T-helper 1 cell treated with Interleukin-12 subunit alpha and Interleukin-12 subunit beta and Interleukin-4 antibody, amounts not matched to agents 30 ng/mL and 1 ng/mL, for 36 hours (primary cell): ENCODE measurements at regions not wholly inside any gene's neighbourhood (a gene's known extent, or its start where the extent isn't known, plus 50 kb on each side); places are given as distances from the start of the nearest gene placed in this dataset.

Source experiments
- intact Hi-C: fragments of 100-400 bp; cut with micrococcal nuclease; formaldehyde crosslinking; loops from one replicate; pipeline ENCODE4 v1.15.1; 2024

DNA sequence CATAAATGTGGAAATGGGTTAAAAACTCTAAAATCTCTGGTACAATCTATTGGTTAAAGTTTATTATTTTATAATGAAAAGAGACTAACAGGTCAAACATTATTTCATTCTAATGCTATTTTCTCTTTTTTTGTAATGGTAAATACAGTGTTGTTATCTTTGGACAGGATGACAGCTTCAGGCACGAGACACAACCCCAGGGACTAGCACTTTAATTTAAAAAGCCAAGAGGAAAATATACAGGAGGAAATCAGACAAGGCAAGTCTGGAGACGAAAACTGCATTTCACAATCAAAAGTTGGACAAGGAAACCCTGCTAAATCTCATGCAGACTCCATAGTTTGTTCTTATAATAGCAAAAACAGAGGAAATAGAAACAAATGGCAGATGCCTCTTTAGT, 589.1 kb upstream of the CDH8 start:
- intact Hi-C loops = no loop called here

DNA sequence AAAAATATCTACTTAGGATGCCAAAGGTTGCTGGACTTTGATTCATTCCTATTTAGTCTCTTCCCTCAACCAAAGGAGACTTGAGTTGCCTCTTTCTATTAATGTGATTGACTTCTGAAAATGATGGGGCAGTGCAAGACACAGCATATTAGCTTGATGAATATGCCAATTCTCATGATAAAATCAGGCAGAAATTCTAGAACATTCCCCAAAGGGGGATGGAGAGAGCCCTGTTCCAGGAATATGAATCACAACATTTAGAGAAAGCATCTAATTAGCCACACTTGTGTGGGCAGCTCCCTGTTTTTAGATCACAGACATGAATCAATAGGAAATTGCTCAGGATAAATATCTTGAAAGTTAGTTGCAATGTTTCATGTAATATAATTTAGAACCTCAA, 584.0 kb upstream of the CDH8 start:
- intact Hi-C loops = no loop called here

DNA sequence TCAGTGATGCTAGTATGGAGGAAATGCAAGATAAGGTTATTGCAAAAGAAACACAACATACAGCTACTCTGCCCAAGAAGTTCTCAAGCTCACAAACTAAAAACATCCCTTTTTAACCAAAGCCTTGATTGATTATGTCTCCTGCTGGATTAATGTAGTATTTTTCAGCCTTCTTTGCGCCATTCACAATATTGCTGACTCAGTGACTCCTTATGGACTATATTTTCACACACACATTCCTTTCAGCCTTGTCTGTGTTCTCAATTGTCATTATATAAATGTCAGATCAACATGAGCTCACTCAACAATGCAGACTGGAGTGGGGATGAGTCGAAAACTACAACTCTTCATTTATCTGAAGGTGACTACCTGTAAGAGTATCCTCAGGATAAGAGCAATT, 579.3 kb upstream of the CDH8 start:
- intact Hi-C loops = no loop called here

DNA sequence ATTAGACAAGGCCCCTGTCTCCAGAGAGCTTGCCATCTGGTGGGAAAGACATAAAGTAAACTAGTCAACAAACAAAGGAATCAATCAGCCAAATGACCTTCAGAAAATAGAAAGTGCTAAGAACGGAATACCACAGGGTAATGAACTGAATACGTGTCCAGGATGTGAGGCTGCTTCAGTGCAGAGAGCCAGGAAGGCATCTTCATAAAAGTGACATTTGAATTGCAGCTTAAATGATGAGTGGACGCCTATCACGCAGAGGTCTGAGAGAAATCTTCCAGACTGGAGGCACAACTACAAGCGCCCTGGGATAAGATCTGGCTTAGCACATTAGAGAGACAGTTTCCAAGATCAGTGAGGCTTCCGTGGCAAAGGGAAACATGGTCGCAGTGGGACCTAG, 574.1 kb upstream of the CDH8 start:
- intact Hi-C loops = no loop called here

DNA sequence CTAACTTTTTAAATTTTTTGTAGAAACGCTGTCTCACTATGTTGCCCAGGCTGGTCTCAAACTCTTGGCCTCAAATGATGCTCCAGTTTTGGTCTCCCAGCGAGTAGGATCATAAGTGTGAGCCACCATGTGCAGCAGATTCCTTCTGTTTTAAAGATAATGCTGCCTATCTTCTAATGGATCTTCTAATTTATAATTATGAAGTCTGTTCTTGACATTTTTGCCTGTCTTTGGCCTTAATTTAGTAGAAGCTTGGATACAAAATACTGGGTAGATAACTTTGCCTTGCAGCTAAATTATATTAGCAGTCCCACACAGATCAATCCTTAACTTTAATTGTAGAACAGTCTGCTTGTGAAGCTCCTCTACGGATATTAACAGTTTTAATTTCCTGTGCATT, 566.6 kb upstream of the CDH8 start:
- intact Hi-C loops = no loop called here

DNA sequence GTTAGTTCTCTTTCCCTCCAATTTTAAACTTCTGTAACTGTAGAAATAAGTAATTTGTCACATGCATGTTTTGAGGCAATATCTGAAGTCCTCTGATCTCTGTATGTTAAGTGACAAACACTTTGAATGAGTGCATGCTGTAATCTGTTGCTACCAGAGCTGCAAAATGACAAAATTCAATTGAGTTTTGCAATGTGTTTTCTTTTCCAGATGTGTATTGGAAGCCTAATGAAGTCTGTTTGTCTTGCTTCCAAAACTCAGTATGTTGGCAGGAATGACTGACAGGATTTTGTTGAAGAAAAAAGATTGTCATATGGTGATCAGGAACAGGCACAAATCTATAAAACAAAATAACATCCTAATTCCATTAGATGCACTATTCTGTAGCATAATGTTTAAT, 561.6 kb upstream of the CDH8 start:
- intact Hi-C loops = no loop called here

DNA sequence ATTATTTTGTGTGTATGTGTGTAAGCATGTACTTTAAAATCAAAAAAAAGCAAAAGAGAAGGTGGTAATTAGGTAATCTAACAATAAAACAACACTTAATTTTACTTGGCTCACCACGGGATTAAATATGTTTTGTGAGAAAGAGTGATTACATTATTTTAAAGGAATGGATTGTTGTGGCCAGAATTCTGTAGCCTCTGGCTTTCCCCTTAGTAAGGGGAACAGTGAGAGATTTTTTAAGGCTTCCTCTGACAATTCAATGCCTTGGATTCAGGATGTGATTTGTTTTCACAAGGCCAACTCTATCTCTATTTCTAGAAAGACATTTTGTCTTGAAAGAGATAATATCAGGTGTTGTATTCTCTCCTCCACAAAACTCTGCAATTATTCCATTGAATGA, 560.3 kb upstream of the CDH8 start:
- intact Hi-C loops = no loop called here

DNA sequence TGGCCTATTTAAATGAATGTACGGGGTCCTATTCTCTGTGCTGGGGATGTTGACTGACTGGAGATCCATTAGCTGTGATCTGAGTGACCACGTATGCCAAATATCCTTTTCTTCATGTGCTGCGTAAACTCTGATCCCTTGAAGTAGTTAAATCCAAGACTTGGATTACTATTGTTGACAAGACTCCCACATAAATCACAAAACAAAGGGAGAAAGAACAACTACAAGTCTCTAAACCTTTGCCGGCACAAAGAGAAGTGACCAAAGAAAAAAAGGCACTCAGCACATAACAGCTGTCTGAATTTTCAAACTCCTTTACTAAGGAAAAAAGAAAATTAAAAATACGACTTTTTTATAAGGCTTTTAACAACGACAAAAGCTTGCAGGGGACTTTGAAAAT, 559.9 kb upstream of the CDH8 start:
- intact Hi-C loops = no loop called here

DNA sequence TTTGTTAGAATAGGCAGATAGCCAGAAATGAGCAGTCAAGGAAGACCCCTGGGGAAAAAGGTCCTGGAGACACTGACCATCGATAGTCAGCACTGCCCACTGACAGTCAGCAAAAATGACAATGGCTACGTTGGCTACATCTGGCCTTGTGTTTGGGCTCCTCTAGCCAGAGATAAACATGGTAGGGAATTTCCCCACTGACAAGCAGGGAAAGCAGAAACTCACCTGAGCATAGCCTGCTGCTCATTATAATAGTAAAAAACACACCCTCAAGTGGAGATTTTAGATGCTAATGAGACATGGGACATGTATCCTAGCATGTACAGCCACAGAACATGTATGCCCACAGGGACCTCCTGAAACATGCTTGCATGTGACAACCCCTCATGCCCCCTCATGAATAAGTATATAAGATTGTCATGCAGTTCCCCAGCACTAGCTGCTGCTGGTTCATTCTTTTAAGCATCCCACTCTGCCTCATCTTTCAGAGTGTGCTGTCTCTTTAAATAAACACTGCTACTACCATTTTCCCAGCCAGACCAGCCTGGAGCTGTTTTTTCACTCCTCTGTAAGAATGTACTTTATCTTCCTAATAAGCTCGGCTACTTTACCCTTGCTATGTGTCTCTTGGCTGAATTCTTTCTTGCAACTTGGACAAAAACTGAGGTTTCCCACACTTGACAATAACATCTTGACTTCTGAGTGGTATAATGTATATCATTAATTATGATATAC, 550.1 kb upstream of the CDH8 start:
- intact Hi-C loops = no loop called here

DNA sequence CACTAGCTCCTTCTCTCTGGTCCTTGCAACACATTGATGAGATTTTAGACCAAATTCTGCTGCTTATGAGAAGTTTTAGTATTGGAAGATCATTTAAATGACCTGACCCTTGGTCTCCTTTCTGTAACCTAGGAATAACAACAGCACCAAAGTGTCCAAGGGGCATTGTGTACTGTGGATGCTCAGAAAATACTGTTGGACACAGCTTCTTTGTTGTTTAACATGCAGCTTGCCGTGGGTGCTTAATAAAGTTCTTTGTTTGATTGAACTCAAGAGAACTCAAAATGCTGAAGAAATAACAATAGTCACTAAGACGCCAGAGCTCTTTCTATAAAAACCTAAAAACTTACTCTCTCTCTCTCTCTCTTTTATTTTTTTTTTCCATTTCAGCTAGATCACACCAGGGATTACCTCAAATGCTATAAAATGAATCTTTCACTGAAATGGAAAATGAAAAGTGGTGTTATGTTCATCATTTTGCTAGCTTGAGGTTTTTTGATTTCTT, 548.9 kb upstream of the CDH8 start:
- intact Hi-C loops = no loop called here

DNA sequence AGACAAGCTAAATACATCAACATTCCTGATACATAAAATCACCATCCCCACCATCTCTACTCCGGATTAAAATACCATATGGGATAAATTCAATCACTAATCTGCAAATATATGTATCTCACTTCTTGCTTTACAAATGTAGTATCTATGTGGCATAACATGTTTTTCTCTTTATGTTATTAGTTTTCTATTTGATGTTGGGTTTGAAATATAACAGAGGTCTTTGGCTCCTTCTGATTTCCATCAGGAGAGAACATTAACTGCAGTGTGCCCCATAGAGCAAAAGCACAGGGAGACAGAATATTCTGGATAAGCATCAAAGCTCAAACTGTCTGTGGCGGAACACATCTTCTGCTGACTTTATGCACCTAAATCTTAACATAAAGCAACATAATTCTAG, 547.2 kb upstream of the CDH8 start:
- intact Hi-C loops = no loop called here

DNA sequence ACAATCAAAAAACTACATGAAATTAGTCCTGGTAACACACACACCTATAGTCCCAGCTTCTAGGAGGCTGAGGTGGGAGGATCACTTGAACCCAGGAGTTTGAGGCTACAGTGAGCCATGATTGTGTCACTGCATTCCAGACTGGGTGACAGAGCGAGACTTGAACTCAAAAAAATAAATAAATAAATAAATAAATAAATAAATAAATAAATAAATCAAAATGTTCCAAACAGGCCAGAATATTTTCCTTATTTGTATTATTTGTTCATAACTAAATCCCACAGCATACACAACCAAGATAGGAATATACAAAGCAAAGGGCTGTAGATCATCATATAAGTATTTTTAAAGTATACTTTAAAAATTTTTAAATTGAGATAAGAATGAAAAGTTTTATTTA, 537.2 kb upstream of the CDH8 start:
- intact Hi-C loops = no loop called here

DNA sequence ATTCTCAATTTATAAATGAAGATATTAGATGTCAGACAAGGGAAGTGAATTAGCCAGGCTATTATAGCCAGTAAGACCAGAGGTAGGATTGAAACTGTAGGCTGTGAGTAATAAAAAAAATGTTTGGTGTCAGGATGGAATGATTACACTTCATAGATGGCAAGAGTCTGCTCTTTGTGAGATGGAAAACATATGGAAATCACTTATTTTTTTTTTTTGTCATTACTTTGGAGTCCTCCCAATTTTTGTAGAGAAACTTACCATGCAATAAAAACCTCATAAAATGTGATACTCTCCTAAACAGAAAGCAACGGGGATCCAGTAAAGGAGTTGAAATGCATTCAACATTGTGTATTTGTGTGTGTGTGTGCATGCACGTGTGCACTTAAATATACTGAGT, 532.7 kb upstream of the CDH8 start:
- intact Hi-C loops = no loop called here

DNA sequence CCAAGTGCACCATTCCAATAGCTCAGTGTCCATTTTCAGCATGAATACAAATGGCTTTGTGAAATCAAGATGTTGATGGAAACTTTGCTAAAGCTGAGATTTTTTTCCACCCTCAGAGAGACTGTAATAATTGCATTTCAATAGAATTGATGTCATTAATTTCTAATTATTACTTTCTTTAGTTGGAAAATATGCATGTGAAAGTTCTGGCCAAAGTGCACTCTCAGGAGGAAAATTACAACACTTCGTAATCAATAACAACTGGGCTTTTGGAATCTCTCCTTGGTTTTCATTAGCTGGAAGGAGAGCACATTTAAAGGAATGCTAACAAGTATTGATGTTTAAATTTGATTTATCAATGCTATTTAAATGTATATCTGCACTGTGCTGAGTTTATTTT, 529.5 kb upstream of the CDH8 start:
- intact Hi-C loops = no loop called here

DNA sequence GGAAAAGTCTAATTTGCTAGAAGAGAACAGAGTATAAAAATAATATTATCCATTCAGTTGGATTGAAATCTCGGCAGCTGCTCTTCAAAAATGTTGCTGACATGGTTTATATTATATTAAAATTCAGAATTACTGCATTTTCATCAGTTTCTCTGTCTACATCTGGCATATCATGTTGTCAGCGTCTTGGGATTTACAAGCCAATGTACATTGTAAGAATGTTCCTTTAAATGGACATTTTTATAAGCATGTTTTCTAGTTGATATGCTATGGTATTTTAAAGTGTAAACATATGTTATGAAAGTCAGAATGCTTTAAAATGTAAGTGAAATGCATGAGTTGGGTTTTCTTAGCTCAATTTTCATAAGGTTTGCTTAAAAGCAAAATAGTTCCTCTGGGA, 528.1 kb upstream of the CDH8 start:
- intact Hi-C loops = no loop called here

DNA sequence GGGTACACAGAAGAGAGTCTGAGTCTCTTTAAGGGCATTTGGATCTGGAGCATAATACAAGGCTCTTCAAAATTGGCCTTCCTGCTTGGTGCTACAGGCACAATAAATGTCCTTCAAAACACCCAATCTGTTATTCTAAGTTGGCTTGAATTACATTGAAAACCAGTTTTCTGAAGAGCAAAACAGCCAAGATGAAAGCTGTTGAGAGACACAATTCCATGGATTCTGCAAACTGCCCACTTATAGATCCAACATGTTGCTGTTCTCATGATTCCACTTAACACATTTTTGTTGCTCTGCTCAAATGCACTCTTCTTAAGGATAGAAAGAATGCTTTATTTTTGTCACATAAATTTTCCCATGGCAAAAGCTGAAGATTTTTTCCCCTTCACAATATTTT, 525.9 kb upstream of the CDH8 start:
- intact Hi-C loops = no loop called here

DNA sequence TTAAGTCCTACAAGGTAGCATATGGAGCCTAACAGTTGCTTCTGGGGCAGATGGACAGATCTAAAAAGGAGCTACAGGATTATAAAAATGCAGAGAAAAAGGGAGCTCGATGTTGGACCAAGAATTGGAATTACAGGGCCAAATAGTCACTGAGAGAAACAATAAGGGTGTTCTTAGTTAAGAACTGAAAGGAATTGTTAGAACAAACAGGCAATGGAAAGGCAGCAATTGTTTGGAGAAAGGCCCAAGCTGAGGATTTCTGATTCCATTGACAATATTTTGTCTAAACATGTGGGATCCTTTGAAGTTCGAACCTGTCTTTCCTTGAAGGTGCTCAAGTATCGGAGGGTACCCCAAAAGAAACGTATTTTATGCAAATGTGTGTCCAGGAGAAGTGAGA, 513.6 kb upstream of the CDH8 start:
- intact Hi-C loops = no loop called here

DNA sequence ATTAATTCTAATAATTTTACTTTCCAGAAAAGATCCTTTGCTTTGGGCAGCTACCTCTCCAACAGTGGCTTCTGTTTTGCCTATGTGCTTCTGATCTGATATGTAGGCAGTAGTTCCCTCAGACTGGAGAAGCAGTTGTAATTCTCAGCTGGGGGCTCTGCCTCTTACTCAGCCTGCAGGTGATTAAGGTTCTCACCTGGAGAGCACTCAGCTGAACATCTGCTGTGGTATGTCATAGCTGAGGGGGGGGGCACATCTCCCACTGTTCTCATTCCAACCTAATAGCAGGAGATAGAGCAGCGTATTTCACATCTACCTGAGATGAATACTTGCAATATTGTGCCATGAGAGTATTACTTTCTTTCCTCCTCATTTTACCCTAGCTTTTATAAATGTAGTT, 511.9 kb upstream of the CDH8 start:
- intact Hi-C loops = no loop called here

DNA sequence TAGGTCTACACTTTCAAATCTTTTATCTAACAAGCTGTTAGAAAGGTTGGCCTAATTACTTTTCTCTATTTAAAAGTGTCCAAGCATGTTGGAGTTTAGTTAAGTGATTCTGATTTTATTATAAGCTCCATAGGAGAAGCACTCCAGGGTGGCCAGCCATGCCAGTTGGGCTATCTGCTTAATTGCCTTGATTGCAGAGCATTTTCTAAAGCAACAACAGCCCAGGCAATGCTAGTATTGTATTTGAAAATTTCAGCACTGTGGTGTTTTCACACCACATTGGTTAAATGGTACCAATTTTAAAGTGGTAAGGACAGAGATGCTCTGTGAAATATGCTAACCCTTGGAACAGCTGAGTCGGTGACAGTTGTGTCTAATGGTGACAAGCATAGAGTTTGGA, 510.5 kb upstream of the CDH8 start:
- intact Hi-C loops = no loop called here

DNA sequence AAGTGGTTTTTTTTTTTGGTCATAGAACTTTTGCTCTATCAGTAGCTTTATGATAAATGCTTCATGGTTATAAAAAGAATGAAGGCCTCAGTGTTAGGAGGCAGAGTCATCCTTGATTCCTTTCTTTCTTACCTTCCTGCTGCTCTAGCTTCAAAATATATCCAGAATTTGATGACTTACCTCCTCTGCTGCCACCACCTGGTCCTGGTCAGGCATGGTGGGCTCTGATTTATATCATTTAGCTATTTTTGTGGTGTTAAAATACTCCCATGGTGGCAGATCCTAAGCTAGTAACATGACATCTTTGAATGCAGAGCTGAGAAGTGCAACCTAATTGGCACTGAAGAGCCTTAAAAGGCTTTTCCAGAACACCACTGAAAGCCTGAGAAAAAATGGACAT, 508.8 kb upstream of the CDH8 start:
- intact Hi-C loops = no loop called here

DNA sequence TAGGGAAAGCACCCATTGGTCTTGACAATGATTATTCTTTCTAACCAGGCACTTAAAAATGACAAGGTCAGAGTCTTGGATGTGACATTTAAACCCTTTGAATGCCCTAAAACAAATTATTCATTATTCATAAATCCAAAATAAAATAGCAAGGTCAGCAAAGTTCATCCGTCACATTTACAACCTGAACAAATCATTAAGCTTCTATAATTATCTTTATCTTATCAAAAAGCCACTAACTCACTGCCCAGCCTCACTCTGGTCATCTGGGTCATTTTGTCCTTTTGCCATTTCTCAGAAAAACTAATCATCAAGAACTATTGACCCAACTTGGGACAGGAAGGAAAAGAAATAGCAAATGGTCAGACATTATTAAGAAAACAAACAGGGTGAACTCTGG, 507.3 kb upstream of the CDH8 start:
- intact Hi-C loops = no loop called here

DNA sequence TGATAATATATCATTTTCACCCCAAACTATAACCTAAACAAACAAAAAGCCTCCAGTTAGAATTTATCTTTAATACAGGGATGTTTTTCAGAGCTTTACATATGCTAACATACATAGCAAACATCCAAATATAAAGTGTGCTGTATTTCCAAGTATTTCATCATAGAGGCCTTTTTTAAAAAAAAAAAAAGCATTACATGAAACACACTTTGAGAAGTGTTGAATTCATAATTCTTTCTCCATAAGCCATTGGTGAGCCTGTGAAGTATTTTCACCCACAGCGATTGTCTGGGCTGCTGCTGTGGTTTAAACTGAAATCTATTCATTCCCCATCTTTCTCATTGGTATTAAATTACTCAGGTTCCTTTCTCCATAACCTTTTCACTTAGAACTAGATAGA, 503.4 kb upstream of the CDH8 start:
- intact Hi-C loops = no loop called here

DNA sequence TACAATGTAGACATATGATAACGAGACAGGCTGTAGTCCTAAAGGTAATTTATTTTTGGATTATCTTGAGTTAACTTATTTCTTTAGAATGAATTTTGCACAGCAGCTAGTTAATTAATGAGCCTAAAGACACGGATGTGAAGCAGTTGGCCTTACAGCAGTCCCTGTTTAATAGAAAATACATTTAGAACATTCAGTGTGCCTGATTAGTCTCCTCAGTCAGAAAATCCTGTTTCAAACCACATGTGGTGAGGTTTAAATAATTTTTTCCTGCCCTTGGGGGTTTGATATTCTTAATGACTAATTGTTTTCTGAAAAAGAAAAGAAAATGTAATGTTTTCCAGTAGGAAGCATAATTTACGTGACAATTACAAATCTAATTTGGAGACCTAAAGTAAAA, 494.2 kb upstream of the CDH8 start:
- intact Hi-C loops = no loop called here

DNA sequence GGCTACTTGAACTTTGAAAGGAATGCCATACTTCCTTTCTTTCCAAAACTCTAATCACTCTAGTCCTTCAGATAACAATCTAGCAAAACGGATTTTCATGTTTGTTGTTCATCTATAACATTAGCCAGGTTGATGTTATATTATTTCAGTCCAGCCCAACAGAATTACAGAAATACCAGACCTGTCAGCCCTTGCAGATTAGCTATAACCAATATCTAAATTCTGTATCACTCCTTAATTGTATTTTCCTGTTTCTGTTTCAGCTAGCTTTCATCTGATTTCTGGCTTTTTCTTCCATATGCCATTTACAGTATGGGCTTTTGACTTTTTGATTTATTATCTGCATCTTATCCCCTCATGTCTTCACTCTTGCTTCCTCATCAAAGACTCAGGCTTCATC, 479.8 kb upstream of the CDH8 start:
- intact Hi-C loops = no loop called here
